Omental fat pad (tissue), 3 donors: ENCODE measurements at regions not wholly inside any gene's neighbourhood (a gene's known extent, or its start where the extent isn't known, plus 50 kb on each side); places are given as distances from the start of the nearest gene placed in this dataset.

Experiments
- ATAC-seq: fragments of 150-250 bp; one replicate; pipeline ENCODE4 v1.9.1; 2016; ENCODE audit warnings: mild to moderate bottlenecking, moderate library complexity; ENCODE audit not compliant: low FRiP score
- DNase-seq: peaks from one replicate; pipeline ENCODE4 v3.0.0-alpha.2; 2019; ENCODE audit warnings: low spot score
- TF ChIP-seq, protein P1 (sequence below), 3 donors: fragments of 450-650 bp; IDR thresholded peaks; one replicate each; pipeline ENCODE4 v1.5.1; 2016 to 2017; ENCODE audit warnings: antibody characterized with exemption in 3 of 3, mild to moderate bottlenecking in 3 of 3, moderate library complexity in 2 of 3

DNA sequence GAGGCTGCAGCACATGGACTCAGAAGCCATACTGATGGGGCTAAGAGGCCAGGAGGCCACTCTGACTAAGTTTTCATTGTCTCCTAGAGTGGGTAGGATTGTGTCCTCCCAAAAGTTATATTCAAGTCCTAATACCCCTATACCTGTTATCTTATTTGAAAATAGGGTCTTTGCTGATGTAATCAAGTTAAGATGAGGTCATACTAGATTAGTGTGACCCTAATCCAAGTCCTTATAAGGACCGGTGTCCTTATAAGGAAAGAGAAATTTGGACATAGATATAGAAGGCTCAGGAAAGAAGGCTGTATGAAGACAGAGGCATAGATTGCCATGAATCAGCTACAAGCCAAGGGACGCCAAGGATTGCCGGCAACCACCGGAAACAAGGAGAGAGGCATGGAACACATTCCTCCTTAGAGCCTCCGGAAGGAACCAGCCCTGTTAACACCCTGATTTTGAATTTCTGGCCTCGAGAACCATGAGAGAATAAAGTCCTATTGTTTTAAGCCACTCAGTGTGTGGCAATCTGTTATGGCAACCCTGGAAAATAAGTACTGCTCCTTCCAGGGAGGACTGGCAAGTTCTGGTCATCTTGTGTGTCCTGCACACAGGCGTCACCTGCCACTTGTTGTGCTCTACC lies 157.0 kb downstream of the EMX2 start:
- no peak for DNase-seq
- no peak for ATAC-seq
- TF ChIP-seq, protein P1, sequence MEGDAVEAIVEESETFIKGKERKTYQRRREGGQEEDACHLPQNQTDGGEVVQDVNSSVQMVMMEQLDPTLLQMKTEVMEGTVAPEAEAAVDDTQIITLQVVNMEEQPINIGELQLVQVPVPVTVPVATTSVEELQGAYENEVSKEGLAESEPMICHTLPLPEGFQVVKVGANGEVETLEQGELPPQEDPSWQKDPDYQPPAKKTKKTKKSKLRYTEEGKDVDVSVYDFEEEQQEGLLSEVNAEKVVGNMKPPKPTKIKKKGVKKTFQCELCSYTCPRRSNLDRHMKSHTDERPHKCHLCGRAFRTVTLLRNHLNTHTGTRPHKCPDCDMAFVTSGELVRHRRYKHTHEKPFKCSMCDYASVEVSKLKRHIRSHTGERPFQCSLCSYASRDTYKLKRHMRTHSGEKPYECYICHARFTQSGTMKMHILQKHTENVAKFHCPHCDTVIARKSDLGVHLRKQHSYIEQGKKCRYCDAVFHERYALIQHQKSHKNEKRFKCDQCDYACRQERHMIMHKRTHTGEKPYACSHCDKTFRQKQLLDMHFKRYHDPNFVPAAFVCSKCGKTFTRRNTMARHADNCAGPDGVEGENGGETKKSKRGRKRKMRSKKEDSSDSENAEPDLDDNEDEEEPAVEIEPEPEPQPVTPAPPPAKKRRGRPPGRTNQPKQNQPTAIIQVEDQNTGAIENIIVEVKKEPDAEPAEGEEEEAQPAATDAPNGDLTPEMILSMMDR (IDR thresholded peaks at IDR 0.05): no peak

DNA sequence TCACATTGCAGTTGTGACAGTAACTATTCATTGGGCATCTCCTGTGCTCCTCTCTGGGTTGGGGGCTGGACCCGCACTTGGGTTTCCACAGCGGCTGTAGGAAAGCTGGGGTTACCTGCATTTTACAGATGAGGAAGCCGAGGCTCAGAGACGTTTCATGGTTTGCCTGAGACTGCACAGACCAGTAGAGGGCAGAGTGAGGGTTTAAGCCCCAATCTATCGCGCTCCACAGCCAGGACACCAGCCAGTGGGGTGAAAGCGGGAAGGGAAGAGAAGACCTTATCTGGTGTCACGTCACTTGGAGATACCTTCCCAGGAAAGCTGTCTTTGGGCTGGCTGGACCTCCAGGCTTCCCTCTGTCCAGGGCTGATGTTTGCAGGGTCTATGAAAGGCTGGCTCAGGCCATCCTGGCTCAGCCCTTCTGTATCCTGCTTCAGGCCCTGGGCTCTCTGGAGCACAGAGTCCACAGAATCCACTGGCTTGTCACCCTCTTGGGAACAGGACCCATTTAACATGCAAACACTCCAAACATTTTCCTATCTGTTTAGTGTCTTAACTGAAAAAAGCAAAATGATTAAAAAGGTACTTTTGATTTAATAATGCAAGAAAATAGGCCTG lies 167.7 kb downstream of the EMX2 start:
- DNase-seq (no peak), ATAC-seq (no peak)
- TF ChIP-seq, protein P1 (IDR thresholded peaks at IDR 0.05): no peak

DNA sequence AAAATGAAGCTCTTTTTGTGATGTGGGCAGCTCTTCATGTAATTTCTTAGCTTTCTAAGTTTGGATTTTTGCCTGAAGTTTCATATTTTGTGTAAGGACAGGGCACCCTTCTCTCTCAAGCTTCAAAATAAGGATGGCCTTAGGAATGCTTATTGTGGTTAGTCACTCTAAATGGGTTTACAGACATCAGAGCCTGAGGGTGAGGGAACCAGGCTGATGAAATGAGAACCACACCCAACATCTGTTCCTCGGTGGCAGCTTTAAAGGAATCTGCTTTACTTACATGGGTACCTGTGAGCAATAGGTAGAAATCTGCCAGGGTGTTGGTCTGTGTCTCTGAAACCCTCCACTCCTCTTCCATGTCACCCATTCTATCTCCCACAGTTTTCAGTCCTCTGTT lies 174.3 kb downstream of the EMX2 start:
- TF ChIP-seq, protein P1 (IDR thresholded peaks at IDR 0.05): no peak

DNA sequence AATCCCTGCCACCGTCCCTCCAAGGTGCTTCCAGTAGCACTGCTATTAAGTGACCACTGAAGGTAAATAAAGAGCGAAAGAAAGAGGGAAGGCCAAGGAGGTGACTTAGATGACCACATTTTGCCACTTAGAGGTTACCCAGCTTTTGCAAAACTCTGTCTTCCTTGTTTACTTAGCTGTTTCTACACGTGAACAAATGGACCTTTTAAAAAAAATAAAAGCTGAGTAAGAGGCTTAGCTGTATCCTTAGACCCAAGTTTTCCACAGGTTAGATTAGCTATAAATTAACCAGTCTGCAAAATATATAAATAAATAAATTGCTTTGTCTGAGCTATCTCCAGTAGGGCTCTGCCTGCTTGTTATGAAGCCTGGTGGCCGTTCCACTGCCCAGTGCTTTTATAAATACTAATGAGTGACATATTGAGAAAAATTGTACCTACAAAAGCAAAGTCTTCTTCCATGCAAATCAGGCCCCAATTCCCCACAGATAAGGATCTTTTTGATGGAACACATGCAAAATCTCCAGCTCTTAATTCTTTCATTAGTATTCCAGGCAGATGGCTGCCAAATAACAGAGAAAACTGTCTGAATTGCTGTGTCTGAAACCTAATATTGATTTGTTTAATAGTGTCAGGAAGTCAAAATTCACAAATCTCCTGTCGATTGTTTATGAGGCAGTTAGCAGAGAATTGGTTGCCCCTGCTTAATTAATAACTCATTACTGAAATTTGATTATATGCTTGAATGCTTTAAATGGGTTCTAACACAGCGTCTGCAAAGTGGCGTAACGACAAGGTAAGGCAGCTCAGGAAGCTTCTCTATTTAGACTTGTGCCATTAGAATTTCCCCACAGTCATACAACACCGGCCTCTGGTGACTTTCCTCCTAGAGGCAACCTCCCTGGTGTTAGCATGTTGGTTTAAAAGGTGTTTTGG lies 176.7 kb downstream of the EMX2 start:
- TF ChIP-seq, protein P1 (IDR thresholded peaks at IDR 0.05): no peak
- DNase-seq: no peak
- no peak for ATAC-seq

More for the DNA sequence above, 174.3 kb downstream of the EMX2 start:
- ATAC-seq (no peak), DNase-seq (no peak)

DNA sequence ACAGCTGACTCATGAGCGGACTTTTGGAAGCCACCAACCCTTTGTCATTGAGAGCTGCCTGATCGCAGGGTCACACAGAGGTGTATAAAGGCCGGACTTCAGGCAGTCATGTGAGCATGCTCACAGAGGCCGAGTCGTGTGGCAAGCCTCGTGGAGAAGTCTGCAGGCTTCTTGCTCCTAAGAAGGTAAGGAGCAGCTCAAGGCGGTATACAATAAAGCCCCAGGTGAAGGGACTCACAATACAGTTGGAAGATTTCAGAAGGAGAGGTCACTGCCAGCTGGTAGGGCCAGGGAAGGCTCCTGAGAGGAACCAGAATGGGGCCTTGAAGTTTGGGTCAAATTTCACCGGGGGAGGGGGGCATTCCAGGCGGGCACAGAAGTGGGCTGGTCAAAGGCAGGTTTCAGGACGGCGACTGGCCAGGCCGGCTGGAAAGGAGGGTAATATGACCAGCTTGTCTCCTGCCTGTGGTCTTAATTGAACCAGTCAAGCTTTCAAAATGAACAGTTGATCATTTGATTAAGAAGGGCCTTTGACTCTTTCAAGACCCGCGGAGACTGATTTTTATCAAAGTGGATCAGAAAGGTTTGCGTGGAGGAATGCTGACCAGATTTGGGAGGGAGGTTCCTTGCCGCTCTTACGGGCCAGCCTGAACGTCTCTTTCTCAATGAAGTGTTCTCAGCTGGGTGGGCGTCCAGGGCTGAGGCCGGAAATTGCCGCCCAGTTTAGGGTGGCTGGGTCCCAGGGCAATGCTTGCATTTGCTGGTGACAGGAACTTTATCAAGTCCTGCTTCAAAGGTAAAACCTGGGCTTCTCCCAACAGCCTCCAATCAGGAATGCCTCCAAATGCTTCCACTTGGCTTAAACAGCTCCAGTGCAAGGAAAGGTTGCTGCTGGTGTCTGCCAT lies 178.6 kb downstream of the EMX2 start:
- no peak for ATAC-seq
- TF ChIP-seq, protein P1 (IDR thresholded peaks at IDR 0.05): no peak
- no peak for DNase-seq

DNA sequence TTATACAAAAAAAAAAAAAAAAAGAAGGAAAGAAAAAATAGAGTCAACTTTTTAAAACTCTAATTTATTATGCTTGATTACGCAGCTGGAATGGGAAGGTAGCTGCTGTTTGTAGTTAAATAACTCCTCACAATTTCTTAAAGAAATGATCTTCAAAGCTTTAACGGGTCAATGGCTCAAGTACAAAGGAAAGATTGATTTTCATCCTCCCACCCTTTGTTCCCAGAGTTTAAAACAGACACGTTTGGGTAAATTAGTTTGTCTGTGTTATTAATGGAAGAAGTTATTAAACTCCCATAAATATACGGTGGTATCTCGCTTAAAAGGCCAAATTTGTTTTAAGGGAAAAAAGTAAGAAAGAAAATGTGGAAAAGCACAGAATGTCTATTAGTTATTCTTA lies 179.3 kb downstream of the EMX2 start:
- ATAC-seq (no peak), DNase-seq (no peak)
- TF ChIP-seq, protein P1 (IDR thresholded peaks at IDR 0.05): no peak
